ENCODE measurements at regions not wholly inside any gene's neighbourhood (a gene's known extent, or its start where the extent isn't known, plus 50 kb on each side); places are given as distances from the start of the nearest gene placed in this dataset.

DNA sequence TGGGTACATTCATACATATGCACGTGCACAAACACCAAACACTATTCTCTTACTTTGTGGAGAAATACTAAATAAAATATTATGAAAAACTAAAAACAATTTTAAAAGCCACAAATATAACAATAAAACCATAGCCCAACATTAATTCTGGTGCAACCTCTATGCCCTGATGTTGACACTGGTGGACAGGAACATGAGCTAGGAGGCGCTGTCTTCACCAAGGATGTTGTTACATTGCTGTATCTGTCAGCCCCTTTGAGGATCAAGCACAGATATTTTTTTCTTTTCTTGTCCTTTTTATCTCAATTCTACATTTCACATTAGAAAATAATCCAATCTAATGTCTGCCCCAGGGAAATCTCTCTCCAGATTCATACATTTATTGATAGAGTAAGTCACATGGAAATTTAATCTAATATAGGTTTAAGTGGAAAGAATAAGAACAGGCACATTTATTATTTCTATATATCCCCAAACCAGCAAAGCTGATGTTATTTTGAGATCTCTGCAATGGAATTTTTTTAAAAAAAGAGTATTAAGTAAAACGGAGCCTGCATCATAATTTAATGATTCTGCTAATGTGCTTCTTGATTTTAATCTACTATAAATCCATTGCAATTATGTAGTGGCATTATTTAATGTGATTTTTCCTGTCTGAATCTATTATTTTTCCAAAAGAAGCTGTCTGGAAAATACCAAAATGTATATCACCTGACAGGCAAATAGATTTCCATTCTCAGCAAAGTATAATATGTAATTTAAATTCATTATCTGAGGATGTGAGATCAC, 716.5 kb downstream of the MTRR start:
- ATAC-seq = no peak
- no peaks in the 10 kb centered on the region for H3K27me3 ChIP-seq (ENCODE audit: control insufficient read depth, insufficient read depth, low read length)
- H3K4me3 Mint-ChIP-seq = no peak overlapping the region
- H3K27me3 Mint-ChIP-seq (ENCODE audit: low read depth in 2 of 2) = no peaks in the 10 kb centered on the region
- no peaks in the 10 kb centered on the region for H3K36me3 ChIP-seq (ENCODE audit: control insufficient read depth, insufficient read depth, low read length)
- no peak overlapping the region for H3K4me3 ChIP-seq (ENCODE audit: low read length)
- H3K4me1 Mint-ChIP-seq = no peaks in the 10 kb centered on the region
- DNase-seq = no peak
- 87% methylated on average over 1 of the region's 3 CpGs for WGBS (ENCODE audit: insufficient coverage)
- H3K36me3 Mint-ChIP-seq = no peaks in the 10 kb centered on the region
- H3K27ac Mint-ChIP-seq = no peak overlapping the region
- no peak overlapping the region for H3K27ac ChIP-seq (ENCODE audit: low read length)
- H3K9me3 Mint-ChIP-seq = peaks cover 15 to 19% of the 10 kb centered on the region in 2 donors
- TF ChIP-seq, protein P1, sequence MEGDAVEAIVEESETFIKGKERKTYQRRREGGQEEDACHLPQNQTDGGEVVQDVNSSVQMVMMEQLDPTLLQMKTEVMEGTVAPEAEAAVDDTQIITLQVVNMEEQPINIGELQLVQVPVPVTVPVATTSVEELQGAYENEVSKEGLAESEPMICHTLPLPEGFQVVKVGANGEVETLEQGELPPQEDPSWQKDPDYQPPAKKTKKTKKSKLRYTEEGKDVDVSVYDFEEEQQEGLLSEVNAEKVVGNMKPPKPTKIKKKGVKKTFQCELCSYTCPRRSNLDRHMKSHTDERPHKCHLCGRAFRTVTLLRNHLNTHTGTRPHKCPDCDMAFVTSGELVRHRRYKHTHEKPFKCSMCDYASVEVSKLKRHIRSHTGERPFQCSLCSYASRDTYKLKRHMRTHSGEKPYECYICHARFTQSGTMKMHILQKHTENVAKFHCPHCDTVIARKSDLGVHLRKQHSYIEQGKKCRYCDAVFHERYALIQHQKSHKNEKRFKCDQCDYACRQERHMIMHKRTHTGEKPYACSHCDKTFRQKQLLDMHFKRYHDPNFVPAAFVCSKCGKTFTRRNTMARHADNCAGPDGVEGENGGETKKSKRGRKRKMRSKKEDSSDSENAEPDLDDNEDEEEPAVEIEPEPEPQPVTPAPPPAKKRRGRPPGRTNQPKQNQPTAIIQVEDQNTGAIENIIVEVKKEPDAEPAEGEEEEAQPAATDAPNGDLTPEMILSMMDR (IDR thresholded peaks at IDR 0.05) = no peak
- no peaks in the 10 kb centered on the region for H3K4me1 ChIP-seq (ENCODE audit: control insufficient read depth, insufficient read depth, low read length)
- peaks cover 2% of the 10 kb centered on the region for H3K9me3 ChIP-seq (ENCODE audit: control insufficient read depth, insufficient read depth, low read length)
- intact Hi-C loops (cut with micrococcal nuclease) = no loop called here

DNA sequence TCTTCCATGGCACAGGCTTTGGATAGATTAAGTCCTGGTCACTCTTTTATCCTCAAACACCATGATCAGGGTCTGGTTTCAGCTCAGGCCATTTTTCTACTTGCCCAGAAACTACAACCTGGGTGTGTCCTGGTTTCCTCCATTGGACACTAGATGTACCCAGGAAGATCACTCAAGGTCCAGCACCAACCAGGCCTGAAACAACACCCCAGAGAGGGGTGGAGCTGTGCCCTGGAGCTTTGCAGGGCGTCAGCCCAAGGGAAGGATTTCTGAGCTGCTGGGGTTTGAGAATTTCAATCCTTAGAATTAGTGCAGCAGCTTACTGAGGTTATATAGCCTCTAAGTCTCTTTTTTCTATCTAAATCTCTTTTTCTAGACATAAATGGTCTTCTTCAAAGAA, 722.0 kb downstream of the MTRR start:
- H3K4me1 Mint-ChIP-seq = no peaks in the 10 kb centered on the region
- no peak for ATAC-seq
- peaks cover 10% of the 10 kb centered on the region in 2 donors for H3K9me3 Mint-ChIP-seq

DNA sequence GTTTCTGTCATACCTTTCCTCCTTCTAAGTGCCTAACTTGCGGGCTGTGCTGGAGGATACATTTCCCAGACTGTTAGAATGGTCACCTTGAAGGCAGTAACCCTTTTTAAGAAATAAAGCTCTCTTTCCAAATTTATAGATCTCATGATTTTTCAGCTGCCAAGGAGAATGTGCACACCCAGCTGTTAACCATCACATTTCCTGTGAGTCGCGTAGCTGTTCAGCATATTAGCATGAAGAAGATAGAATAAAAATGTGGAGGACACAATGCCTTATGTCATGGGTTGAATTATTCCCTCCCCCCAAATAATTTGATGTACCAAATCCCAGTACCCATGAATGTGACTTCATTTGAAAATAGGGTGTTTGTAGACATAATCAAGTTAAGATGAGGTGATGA, 729.4 kb downstream of the MTRR start:
- Histone ChIP-seq H3K4me3 (ENCODE audit: low read length) (no peak overlapping the region), H3K4me1 (ENCODE audit: control insufficient read depth, insufficient read depth, low read length) (no peaks in the 10 kb centered on the region)
- no peaks in the 10 kb centered on the region for H3K36me3 Mint-ChIP-seq

More for the DNA sequence above, 722.0 kb downstream of the MTRR start:
- no peak for DNase-seq
- Histone ChIP-seq H3K4me1 (ENCODE audit: control insufficient read depth, insufficient read depth, low read length) (no peaks in the 10 kb centered on the region), H3K9me3 (ENCODE audit: control insufficient read depth, insufficient read depth, low read length) (peaks cover 10% of the 10 kb centered on the region), H3K27ac (ENCODE audit: low read length) (no peak overlapping the region), H3K4me3 (ENCODE audit: low read length) (no peak overlapping the region), H3K27me3 (ENCODE audit: control insufficient read depth, insufficient read depth, low read length) (no peaks in the 10 kb centered on the region), H3K36me3 (ENCODE audit: control insufficient read depth, insufficient read depth, low read length) (no peaks in the 10 kb centered on the region)
- WGBS (ENCODE audit: insufficient coverage) = 67% methylated on average over 1 of the region's 1 CpG
- H3K27me3 Mint-ChIP-seq (ENCODE audit: low read depth in 2 of 2) = no peaks in the 10 kb centered on the region
- no peaks in the 10 kb centered on the region for H3K36me3 Mint-ChIP-seq
- intact Hi-C loops (cut with micrococcal nuclease) = no loop called here
- TF ChIP-seq, protein P1 (IDR thresholded peaks at IDR 0.05) = no peak
- H3K27ac Mint-ChIP-seq = no peak overlapping the region
- no peak overlapping the region for H3K4me3 Mint-ChIP-seq

More for the DNA sequence above, 729.4 kb downstream of the MTRR start:
- no peak overlapping the region for H3K27ac Mint-ChIP-seq
- DNase-seq (no peak), ATAC-seq (no peak)
- H3K9me3 Mint-ChIP-seq = peaks cover 9 to 16% of the 10 kb centered on the region in 2 donors
- intact Hi-C loops (cut with micrococcal nuclease) = no loop called here
- no peaks in the 10 kb centered on the region for H3K27me3 Mint-ChIP-seq (ENCODE audit: low read depth in 2 of 2)
- Histone ChIP-seq H3K27ac (ENCODE audit: low read length) (no peak overlapping the region), H3K27me3 (ENCODE audit: control insufficient read depth, insufficient read depth, low read length) (no peaks in the 10 kb centered on the region), H3K36me3 (ENCODE audit: control insufficient read depth, insufficient read depth, low read length) (no peaks in the 10 kb centered on the region), H3K9me3 (ENCODE audit: control insufficient read depth, insufficient read depth, low read length) (no peaks in the 10 kb centered on the region)
- TF ChIP-seq, protein P1 (IDR thresholded peaks at IDR 0.05) = no peak
- 95% methylated on average over 1 of the region's 3 CpGs for WGBS (ENCODE audit: insufficient coverage)
- no peak overlapping the region for H3K4me3 Mint-ChIP-seq
- H3K4me1 Mint-ChIP-seq = no peaks in the 10 kb centered on the region

Measured in natural killer cell (primary cell).